Mucosa of descending colon (tissue), 3 donors: ENCODE measurements at regions not wholly inside any gene's neighbourhood (a gene's known extent, or its start where the extent isn't known, plus 50 kb on each side); places are given as distances from the start of the nearest gene placed in this dataset.

Experiments used
- ATAC-seq: fragments of 200-7000 bp; cut with Tn5 transposase; one replicate; pipeline ENCODE4 v1.9.1; 2020; ENCODE audit warnings: mild to moderate bottlenecking, moderate library complexity
- DNase-seq, 3 donors: peaks; one replicate each; pipeline ENCODE4 v3.0.0-alpha.2; 2020
- H3K36me3 ChIP-seq: fragments of 200-600 bp; one replicate; pipeline ENCODE4 v1.8.0; 2021; ENCODE audit warnings: low read depth, mild to moderate bottlenecking
- H3K4me1 ChIP-seq: fragments of 200-600 bp; one replicate; pipeline ENCODE4 v1.8.0; 2021; ENCODE audit warnings: low read depth, mild to moderate bottlenecking
- H3K4me3 ChIP-seq: fragments of 200-600 bp; one replicate; pipeline ENCODE4 v1.8.0; 2021; ENCODE audit warnings: mild to moderate bottlenecking
- H3K9me3 ChIP-seq: fragments of 200-600 bp; one replicate; pipeline ENCODE4 v1.8.0; 2021; ENCODE audit warnings: mild to moderate bottlenecking
- intact Hi-C, 2 donors: fragments of 100-400 bp; cut with DNase I in 1 of 2; cut with micrococcal nuclease in 1 of 2; formaldehyde crosslinking; loops; one replicate each; pipeline versions ENCODE4 v1.11.0 to v1.11.1; 2022; cut with DNase I, micrococcal nuclease
- TF ChIP-seq, protein P1 (sequence below): fragments of 200-600 bp; IDR thresholded peaks from one replicate; pipeline ENCODE4 v1.8.0; 2022; ENCODE audit warnings: antibody characterized with exemption, mild to moderate bottlenecking
- donor health status: DM: no; HTN: no; CAD: no; lungs with moderate emphysema.
- donor health status: DM: no; HTN: no; CAD: no.
- donor health status: DM: no; HTN: yes; CAD: no.

DNA sequence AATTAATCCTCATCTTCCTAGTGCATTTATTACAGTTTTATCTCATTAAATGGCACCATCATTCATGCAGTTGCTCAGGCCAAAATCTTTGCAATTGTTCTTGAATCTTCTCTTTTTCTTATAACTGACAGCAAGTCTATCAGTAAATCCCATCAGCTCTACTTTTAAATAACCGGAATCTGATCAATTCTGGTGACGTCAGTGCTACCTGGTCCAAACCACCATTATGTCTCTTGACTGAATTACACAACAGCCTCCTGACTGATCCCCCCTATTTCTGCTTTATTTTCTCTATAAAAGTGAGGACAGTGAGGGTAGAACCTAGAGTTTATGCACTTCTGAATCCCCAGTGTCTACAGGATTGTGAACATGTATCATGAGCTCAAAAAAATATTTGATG, 787.4 kb downstream of the AACS start:
- Histone ChIP-seq H3K4me3 (no peak overlapping the region), H3K9me3 (peaks cover 19% of the 10 kb centered on the region), H3K4me1 (no peaks in the 10 kb centered on the region), H3K36me3 (no peaks in the 10 kb centered on the region)
- no peak for ATAC-seq
- no peak for DNase-seq
- TF ChIP-seq, protein P1, sequence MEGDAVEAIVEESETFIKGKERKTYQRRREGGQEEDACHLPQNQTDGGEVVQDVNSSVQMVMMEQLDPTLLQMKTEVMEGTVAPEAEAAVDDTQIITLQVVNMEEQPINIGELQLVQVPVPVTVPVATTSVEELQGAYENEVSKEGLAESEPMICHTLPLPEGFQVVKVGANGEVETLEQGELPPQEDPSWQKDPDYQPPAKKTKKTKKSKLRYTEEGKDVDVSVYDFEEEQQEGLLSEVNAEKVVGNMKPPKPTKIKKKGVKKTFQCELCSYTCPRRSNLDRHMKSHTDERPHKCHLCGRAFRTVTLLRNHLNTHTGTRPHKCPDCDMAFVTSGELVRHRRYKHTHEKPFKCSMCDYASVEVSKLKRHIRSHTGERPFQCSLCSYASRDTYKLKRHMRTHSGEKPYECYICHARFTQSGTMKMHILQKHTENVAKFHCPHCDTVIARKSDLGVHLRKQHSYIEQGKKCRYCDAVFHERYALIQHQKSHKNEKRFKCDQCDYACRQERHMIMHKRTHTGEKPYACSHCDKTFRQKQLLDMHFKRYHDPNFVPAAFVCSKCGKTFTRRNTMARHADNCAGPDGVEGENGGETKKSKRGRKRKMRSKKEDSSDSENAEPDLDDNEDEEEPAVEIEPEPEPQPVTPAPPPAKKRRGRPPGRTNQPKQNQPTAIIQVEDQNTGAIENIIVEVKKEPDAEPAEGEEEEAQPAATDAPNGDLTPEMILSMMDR, result no peak
- intact Hi-C loops, result no loop called here

DNA sequence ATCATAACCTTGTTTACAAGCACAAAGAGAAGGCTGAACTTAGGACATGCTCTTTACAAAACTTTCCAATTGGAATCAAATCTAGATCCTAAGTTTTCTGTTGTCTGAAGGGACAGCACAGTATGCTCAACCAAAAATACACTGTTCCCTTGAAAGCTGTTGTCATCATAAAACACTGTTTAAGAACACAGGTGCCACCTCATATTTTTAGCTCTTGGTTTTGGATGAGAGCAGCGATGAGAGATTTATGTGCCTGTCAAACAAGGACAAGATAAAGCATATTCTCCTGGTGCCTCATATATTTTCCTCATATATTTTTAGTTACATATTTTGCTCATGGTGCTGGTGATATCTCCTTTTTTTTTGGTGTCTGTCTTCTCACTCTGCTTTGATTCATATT, 788.4 kb downstream of the AACS start:
- intact Hi-C loops, result no loop called here
- no peak overlapping the region for H3K4me3 ChIP-seq
- no peak for DNase-seq
- H3K36me3 ChIP-seq, result no peaks in the 10 kb centered on the region
- TF ChIP-seq, protein P1, result no peak
- no peak for ATAC-seq
- no peaks in the 10 kb centered on the region for H3K4me1 ChIP-seq
- H3K9me3 ChIP-seq, result peaks cover 16% of the 10 kb centered on the region

- TF ChIP-seq, protein P1, result no peak
- no peak for DNase-seq
- intact Hi-C loops, result no loop called here
Measured at GRCh38 chr12:125856366-125856765, 791.1 kb downstream of the AACS start.

DNA sequence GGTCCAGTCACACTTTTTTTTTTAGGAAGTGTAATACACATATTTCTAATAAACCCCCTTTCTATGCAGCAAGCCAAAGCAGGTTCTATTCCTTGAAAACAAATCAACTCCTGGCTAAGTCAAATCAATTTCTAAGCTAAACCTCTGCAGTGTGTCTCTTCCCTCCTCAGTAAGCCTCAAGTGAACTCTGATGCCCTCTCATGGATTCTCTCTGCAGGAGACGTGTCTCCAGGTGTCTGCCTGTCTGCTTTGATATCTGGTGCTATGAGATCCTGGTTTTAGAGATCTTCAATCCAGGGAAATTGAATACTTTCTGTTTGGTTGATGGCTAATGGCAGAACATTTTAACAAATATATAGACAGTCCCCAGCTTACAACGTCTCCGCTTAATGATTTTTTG, 791.7 kb downstream of the AACS start:
- Histone ChIP-seq H3K9me3 (peaks cover 24% of the 10 kb centered on the region), H3K4me3 (no peak overlapping the region), H3K4me1 (no peaks in the 10 kb centered on the region), H3K36me3 (no peaks in the 10 kb centered on the region)
- TF ChIP-seq, protein P1, result no peak
- intact Hi-C loops, result no loop called here
- DNase-seq (no peak), ATAC-seq (no peak)

More at GRCh38 chr12:125856366-125856765, 791.1 kb downstream of the AACS start:
- Histone ChIP-seq H3K4me3 (no peak overlapping the region), H3K9me3 (peaks cover 21% of the 10 kb centered on the region), H3K4me1 (no peaks in the 10 kb centered on the region), H3K36me3 (no peaks in the 10 kb centered on the region)
- ATAC-seq, result no peak

DNA sequence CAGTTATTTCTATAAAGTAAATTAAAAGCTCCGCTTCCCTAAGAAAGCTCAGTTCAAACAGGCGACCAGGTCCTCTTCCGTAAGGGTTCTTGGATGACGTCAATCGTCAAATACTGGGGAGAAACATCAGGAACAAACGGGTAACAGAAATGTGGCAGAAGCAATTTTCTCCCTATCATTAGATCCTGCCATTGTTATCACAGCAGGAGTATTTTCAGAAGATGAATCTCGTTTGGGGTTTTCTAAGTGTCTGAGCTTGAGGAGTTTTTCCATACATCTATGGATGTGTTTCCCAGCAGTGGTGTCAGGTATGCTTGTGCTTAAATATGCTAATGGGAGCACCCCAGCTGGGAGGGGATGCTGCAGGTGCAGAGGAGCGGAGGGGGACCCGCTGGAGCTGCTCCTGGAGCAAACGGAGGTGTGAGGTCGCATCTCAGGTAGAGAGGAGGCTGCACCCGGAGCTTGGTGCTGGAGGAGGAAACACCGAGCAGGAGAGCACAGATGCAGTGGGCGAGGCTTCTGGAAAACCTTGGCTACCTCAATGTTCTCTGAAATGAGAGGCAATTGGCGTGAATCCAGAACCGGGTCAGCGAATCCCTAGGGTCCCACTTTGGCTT, 795.5 kb downstream of the AACS start:
- Histone ChIP-seq H3K4me1 (no peaks in the 10 kb centered on the region), H3K4me3 (no peak overlapping the region), H3K9me3 (peaks cover 43% of the 10 kb centered on the region), H3K36me3 (no peaks in the 10 kb centered on the region)
- intact Hi-C loops, result no loop called here
- ATAC-seq (no peak), DNase-seq (no peak)
- TF ChIP-seq, protein P1, result no peak
